Activated CD4-positive, alpha-beta T cell treated with anti-CD3 and anti-CD28 coated beads, Interleukin-2, amount 50 U/mL, for 48 hours (primary cell): ENCODE measurements at regions not wholly inside any gene's neighbourhood (a gene's known extent, or its start where the extent isn't known, plus 50 kb on each side); places are given as distances from the start of the nearest gene placed in this dataset.
"Not testable (repeated sequence)": the region's sequence is repeated elsewhere in the genome, so short reads cannot be mapped to it uniquely, and the experiment has no call there.

Source experiments
- DNase-seq, 2 experiments: peaks; one replicate each; pipeline ENCODE4 v3.0.0-alpha.2; 2020

DNA sequence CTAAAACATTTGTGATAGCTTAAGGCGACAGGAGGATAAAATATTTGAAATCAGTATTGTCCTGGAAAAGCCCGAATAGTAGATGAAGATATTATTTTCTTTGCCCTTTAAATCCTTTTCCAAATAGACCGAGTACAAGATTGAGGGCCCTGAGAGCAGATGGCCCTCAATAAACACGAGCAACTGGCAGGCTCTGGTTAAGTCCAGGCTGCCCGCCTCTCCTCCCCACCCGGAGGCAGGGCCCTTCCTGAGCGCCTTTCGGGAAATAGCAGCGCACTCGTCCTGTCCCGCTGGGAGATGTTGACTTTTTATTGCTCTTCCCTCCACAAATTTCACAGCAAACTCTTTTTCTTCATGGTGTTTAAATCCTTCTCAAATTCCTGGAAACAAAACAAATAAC is 50.8 kb upstream of the MAX start:
- DNase-seq: no peak

DNA sequence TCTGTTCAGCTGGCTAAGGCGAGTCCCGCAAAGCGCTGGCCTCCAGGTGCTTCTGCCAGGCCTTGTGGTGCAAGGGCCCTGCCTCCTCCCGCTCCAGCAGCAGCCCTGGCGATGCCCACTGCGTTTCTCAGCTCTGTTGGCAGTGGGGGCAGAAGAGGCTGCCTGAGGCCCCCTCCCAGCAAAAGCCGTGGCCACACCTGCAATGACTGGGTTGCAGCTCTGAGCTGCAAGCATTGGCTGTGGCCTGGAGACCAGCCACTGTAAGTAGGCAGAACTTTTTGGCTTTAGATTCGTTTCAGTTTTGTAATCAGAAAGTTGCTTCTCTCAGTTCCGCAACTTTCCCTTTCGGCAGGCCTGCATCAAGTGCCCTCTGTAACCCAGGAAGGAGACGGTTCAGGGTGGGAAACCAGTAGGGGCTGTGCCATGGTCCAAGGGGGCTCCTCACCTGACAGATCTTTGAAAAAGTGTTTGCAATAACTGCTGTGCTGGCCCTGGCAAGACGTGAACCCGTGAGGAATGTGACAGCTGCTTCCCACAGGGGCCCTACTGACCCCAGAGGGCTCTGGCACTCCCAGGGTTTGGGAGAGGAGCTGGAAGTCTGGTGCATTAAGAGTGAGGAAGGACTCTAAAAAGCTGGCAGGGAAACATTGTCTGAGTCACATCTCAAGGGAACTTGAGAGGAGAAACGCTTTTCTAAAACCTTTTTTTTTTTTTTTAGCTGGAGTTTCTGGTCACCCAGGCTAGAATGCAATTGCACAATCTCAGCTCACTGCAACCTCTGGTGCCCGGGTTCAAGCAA is 54.5 kb upstream of the MAX start:
- no peak for DNase-seq

DNA sequence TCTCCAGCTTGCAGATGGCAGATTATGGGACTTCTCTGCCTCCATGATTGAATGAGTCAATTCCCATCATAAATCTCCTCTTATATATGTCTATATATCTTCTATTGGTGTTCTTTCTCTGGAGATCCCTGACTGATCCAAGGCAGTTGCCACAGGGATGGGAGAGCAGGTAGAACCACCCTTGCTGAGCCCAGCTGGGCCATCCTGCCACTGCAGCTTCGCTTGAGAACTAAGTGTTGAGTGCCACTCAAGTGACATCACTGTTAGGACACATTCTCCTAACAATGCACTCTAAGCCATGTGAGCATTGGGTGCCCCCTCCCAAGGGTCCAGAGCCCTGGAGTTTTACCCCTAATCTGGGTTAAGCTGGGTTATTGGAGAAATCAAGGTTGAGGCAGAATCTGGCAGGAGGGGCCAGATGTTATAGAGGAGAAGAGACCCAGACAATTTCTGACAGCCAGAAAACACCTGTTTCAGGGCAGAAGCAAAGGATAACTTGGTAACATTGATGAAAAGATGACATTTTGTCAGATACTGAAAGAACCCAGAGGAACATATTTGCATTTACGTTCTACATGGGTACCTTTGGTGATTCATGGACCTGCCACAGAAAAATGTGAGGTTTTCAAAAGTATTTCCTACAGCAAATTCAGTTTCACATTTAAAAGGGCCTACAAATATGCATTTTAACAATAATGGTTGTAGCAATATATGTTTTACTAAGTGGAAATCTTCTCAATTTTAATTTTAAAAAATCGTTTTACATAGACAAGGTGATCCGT is 57.2 kb upstream of the MAX start:
- no peak for DNase-seq

DNA sequence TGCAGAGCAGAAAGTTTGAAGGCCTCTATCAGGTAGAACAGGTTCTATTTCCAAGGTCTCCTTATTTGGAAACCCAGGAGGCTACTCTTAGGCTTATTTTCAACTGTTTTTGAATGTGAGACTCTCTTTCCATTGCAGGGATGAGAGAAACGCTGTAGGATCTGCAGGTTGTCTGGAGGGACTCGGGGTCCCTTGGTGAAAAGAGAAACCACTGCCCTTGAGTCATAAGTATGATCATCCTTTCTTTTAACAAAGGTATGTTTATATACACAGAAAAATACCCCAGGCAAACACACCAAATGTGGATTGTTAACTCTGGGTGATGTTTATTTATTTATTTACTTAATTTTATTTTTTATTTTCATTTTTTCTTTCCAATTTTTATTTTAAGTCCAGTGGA is 57.8 kb upstream of the MAX start:
- DNase-seq: no peak

DNA sequence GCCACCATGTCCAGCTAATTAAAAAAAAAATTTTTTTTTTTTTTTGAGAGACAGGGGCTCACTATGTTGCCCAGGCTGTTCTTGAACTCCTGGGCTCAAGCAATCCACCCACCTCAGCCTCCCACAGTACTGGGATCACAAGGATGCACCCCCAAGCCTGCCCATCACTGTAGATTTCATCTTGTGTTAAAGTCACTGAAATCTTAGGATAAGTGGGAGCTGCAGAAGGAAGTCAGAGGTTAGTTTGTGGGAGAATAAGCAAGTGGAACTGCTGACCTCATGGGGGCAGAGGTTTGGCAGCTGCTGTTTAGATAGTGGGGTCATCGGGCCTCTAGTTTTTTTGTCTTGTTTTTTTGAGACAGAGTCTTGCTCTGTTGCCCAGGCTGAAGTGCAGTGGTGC is 59.7 kb upstream of the MAX start:
- no peak for DNase-seq

DNA sequence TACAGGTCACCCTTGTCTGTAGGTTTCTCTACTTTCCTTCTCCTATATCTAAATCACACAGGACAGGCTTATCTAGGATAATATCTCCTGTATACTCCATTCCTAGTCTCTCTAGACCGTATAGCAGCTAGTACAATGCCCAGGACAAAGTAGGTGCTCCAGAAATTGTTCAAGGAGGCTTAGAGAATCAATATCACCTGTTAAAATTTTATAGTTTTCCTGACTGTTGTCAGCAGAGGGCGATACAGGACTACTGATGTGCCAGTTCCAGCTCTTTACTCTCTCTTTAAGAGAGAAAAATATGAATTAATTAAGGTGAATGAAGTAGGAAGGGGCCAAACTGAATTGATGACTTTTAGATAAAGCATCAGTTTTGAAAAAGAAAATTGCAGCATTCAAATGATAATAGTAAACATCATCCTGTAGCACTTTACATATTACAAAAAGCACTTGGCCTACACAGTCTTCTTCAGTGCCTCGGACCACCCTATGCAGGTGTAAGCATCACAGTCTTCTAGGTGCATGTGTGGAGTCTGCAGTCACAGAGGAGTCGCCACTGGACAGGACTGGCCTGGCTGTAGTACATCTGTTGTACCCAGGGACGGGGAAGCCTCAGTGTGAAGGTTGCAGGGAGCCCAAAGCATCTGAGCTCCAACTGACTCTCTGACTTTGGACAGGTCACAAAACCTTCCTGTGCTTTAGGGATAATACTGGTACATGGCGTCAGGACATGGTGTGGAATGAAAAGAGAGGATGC is 61.9 kb upstream of the MAX start:
- peak; percentile 25 to 33 for DNase-seq

DNA sequence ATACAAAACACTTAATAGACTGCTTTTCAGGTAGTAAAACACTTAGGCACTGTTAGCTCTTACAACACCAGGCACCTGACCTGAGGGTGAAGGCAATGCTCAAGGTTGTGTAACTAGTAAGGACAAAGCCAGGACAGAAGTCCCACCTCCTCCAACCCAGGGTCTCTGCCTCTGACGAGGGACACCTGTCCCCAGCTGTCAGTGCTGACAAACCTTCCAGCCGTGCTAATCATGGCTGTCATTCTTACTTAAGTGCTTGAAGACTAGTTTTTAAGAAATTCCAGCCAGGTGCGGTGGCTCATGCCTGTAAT is 62.5 kb upstream of the MAX start:
- DNase-seq: no peak

DNA sequence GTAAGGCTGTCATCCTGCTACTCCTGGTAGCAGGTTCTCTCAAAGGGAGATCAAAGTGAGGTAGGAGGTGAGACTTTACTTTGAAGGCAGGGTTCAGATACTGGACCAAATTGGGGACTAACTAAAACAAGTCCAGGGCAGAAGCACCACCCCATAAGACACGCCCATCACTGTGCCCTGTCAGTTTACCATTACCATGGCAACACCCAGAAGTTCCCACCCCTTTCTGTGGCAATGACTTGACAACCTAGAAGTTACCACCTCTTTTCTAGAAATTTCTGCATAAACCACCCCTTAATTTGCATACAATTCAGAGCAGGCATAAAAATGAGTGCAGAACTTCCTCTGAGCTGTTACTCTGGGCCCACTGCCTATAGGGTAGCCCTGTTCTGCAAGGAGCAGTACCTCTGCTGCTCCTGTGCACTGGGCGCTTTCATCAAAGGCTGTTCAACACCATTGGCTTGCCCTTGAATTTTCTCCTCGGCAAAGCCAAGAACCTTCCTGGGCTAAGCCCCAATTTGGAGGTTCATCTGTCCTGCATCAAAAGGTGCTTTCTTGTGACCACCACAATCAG is 64.8 kb upstream of the MAX start:
- peak; percentile 13 to 20 for DNase-seq

DNA sequence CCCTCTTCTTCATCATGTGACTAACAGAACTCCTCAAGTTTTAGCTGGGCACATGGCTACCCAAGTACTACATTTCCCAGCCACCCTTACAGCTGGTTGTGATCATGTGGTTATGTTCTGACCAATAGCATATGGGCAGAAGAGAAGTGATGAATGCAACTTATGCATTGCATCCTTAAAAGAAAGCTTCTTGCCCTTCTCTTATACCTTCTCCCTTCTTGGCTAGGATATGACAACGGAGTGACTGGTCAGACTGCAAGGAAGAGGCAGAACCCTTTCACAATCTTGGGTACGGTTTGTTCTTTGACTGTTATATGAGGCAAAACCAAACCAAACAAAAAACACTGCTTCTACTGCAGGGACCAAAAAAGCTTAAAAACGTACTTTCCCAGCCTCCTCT is 66.5 kb upstream of the MAX start:
- DNase-seq: no peak

DNA sequence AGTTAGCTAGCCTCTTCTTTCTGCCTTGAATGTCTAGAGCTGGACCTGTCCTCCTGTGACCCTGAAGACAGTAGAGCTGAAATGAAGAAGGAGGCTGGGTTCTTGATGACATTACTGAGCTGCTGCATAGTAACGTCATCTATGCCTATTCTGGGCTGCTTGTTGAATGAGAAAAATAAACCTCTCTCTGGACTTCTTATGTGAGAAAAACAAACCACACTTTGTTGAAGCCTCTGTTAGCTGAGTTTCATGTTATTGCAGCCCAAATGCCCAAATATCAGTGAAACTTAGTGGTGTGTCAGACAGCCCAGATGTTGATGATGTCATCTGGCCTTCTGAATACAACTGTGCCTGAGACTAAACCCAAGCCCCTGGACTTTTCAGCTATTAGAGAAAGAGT is 67.0 kb upstream of the MAX start:
- DNase-seq: no peak

DNA sequence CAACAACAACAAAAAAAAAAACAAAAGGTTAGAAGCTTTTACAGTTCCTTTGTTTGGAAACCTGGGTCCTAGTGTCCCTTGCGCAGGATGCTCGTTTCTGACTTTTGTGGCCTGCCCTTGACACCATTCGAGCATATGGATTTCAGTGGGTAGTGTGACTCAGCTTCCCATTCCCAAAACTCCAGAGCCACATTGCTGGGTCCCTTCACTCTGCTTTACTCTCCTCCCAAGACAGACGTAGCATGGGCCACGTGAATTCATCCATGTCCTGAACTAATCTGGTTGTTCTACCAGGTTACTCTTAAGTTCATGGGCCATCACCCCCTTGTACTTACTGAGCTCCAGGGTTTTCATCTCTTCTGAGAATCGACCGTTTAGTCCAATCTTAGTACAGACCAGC is 68.0 kb upstream of the MAX start:
- DNase-seq: no peak

DNA sequence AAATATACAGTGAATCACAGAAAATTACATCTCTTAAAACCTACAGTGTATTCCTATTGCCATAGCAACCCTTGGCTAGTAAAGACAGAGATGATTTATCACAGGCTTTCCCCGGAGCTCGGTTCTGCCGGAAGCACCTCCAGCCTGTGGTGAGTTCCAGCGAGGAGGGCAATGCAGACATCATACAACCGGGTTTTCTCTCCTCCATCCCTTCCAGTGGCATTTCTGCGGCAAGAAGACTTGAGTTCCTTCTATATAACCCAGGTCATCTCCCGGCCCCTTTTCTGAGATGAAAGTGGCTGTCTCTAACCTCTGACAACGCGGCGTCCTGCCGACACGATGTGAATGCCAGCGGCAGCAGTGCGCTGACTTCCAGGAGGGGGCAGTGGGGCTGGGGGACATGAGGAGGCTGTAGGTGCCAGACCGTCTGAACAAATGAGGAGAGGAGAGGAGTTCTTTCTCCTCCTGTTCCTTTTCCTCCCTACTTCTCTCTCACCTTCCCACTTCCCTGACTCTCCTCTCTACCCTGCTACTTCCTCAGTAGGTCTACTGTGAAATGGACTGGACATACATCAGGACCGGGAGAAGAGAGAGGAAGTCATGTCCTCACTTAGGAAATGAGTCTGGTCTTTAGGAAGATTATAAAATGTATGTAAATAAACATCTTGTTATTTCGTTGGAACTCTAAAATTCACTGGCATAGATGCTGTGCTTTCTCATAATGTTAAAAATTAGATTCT is 68.6 kb upstream of the MAX start:
- DNase-seq: peak; percentile 50 to 60

DNA sequence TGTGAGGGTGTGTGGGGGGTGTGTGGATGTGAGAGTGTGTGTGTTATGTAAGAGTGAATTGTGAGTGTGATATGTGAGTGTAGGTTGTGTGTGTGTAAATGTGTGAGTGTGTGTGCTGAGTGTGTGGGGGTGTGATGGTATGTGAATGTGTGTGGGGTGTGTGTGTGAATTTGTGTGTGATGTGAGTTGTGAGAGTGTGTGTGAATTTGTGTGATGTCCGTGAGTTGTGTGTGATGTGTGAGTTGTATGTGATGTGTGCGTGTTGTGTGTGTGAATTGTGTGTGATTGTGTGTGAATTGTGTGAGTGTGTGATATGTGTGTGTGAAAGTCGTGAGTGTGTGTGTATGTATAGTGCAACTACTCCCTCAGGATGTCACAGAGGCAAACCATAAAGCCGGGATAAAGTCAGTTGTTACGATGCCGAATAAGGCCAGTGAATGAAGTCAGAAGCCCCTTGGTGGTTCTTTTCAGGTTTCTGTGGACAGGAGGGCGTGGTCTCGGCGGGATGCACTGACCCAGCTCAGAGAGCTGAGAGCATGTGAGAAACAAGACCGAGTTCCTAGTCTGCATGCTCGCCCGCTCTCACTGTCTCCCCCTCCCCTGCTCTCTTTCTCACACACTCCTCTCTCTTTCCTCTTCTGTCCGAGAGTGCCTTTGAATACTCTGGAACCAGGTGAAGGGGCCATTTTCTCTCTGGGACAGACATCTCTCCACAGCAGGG is 71.8 kb upstream of the MAX start:
- DNase-seq: no peak

DNA sequence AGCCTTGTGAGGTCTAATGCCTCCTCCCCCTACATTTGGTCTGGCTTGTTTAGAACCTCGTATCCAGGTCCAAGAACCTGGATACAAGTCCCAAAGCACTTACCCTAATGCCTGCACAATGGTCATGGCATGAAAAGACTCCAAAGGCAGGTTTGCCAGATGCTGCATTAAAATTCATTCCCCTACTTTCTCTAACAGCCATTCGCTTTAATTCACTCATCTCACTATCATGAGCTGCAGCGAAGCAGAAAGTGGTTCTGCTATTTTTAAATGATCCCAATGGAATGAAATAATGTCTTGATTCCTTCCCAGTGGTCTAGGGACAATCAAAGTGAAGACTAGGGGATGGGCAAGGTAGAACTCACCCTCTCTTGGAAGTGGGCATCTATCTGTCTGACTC is 72.5 kb upstream of the MAX start:
- no peak for DNase-seq

DNA sequence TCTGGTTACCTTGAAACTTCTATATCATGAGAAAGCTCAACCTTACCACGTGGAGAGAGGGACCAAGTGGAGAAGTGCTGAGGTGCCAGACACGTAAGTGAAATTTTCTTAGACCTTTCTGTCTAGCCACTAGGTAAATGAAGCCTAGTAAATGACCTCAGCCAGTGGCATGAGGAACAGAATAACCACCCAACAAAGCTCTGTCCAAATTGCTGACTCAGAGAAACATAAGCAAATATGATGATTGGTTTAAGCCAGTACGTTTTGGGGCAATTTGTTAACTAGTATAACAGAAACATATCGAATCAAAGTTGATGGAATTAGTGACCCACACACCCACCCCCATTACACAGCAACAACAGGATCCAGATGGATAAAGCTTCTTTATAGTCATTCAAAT is 75.2 kb upstream of the MAX start:
- no peak for DNase-seq

DNA sequence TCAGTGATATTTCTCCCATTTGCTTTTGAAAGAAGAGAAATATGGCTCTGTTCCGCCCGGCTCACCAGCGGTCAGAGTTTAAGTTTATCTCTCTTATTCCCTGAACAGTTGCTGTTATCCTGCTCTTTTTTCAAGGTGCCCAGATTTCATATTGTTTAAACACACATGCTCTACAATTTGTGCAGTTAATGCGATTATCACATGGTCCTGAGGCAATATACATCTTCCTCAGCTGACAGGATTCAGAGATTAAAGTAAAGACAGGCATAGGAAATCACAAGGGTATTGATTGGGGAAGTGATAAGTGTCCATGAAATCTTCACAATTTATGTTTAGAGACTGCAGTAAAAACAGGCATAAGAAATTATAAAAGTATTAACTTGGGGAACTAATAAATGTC is 76.9 kb upstream of the MAX start:
- not testable (repeated sequence) for DNase-seq

DNA sequence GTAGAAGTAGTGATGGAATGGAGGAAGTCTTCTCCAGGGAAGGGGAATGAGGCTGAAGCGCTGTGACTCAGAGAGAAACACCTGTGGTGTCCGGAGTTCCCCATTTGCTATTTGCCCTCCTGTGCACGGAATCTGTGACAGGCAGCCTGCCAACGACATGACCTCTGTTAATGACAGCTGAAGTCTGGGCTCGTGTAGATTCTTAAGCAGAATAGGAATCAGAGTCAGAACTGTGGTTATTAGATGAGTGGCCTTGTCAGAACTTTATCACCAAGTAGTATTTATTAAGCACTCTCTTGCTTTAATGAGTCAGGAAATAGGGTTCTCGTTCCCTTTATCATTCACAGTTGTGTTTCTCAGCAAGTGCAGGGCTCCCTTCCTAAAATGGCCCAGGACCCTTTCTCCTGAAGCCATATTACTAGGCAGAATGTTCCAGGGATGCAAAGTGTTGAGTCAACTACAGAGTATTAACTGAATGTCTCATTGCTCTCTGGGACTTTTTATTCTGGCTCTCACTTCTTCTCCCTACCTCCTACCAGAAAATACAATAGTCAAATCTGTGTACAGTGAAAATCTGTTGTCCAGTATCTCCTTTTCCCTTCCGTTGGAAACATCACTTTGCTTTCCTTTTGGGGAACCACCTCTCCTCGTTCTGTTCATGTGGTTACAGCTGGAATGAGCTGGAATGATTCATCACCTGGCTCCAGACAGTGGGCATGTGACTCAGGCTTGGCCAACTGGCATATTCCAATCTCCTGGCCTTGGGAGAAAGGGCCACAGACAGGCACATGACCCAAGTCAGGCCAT is 77.8 kb upstream of the MAX start:
- DNase-seq: peak; percentile 59 to 73

DNA sequence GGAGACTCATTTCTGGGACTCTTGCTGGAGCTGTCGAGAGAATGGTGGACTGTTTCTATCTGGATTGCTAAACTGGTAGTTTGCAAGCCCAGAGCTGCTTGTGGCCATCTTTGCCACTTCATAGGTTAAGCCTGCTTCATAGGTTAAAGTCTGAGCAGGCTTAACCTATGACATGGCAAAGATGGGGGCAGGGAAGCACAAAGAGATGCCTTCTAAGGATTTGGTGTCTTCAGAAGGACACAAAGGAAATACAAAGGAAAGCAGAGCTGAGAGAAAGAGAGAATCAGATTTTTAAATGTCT is 78.4 kb upstream of the MAX start:
- DNase-seq: no peak

DNA sequence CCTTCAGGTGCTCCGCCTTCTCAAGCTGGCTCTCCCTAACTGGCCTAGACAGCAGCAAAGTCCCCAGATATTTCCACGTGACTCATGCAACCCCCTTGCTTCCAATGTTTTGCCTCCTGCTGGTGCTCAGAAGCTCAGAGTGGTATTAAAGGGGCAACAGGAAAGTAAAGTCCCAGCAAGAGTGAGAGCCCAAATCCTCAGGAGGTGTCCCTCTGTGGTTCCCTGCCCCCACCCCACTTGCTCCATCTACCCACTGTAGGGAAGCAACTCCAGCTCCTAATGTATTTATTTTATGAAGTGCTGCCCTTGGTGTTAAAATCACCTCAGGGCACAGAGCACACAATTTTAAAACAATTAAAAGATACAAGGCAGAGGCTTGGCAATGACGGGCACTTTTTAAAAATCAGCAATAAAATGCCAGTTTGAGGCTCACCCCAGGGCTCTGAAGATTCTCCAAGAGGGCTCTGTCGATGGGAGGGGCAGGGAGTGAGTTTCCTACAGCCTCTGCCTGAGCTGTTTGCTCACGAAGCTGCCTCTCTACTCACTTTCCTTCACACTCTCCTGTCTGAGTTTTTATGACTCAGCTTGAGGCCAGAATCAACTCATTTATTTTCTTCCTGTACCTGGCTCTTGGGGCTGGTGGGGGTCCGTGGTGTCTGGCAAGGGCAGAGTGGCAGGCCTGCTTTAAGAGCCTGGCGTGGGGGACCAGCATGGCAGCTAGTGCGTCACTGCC is 81.9 kb upstream of the MAX start:
- DNase-seq: no peak

DNA sequence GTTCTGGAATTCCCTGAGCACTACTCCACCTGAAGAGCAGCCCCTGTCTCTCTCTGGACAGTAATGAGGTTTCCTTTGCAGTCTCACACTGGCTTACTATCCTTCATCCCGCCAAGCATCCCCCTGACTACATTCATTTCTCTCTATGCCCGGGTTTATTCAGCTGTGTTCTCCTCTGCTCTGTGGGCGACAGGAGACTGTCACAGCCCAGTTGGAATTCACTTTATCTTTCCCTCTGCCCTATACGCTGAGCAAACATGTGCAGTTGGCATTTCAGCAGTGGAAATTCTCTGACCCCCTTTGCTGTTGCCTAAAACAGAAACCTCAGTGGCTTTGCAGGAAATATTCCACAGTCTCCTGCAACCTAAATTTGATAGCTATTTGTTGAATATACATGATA is 83.5 kb upstream of the MAX start:
- DNase-seq: no peak

DNA sequence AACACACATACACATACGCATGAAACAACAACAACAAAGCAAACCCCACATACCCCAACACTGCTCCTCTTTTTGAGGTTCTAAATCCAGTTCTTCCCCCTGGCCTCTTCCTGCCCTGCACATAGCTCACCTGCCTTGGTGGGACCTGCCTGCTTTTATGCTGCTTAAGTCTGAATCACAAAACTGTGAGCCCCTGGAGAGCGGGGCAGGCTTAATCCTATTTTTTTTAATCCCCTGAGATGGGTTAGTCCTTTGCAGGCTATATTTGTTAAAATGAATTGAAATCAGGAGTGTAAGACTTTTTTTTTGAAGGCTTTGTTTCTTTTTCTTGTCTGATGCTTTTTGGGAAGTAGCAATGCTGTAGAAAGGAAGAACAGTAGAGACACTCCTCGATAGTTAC is 84.6 kb upstream of the MAX start:
- DNase-seq: no peak
